EL (cell line): ENCODE measurements at regions not wholly inside any gene's neighbourhood (a gene's known extent, or its start where the extent isn't known, plus 50 kb on each side); places are given as distances from the start of the nearest gene placed in this dataset.
"Not testable (repeated sequence)": the region's sequence is repeated elsewhere in the genome, so short reads cannot be mapped to it uniquely, and the experiment has no call there.

ENCODE experiments used
- DNase-seq: peaks from one replicate; pipeline ENCODE4 v3.0.0-alpha.2; 2016

GRCh38 chr3:130151555-130151954 is 69.9 kb downstream of the ALG1L2 start:
- DNase-seq = not testable (repeated sequence)

- DNase-seq = not testable (repeated sequence)
Observed at GRCh38 chr3:130153247-130153646, 71.6 kb downstream of the ALG1L2 start.

GRCh38 chr3:130155464-130155863 is 73.8 kb downstream of the ALG1L2 start:
- DNase-seq = not testable (repeated sequence)

GRCh38 chr3:130166856-130167255 is 85.2 kb downstream of the ALG1L2 start:
- not testable (repeated sequence) for DNase-seq

GRCh38 chr3:130175195-130175594 is 93.6 kb downstream of the ALG1L2 start:
- DNase-seq = not testable (repeated sequence)

- not testable (repeated sequence) for DNase-seq
Observed at GRCh38 chr3:130176476-130177256, 95.0 kb downstream of the ALG1L2 start.

GRCh38 chr3:130178835-130179234 is 97.2 kb downstream of the ALG1L2 start:
- not testable (repeated sequence) for DNase-seq

GRCh38 chr3:130179353-130179970 is 97.8 kb downstream of the ALG1L2 start:
- not testable (repeated sequence) for DNase-seq

- DNase-seq = not testable (repeated sequence)
Observed at GRCh38 chr3:130182475-130182874, 100.8 kb downstream of the ALG1L2 start.

- not testable (repeated sequence) for DNase-seq
Observed at GRCh38 chr3:130183689-130184088, 102.1 kb downstream of the ALG1L2 start.

GRCh38 chr3:130184152-130185024 is 102.8 kb downstream of the ALG1L2 start:
- DNase-seq = not testable (repeated sequence)

- DNase-seq = not testable (repeated sequence)
Observed at GRCh38 chr3:130201272-130201671, 119.6 kb downstream of the ALG1L2 start.

- DNase-seq = not testable (repeated sequence)
Observed at GRCh38 chr3:130203633-130204032, 122.0 kb downstream of the ALG1L2 start.

GRCh38 chr3:130227540-130227939 is 117.9 kb upstream of the COL6A5 start:
- no peak for DNase-seq

- DNase-seq = no peak
Observed at GRCh38 chr3:130242850-130243569, 102.5 kb upstream of the COL6A5 start.

- no peak for DNase-seq
Observed at GRCh38 chr3:130243808-130244207, 101.7 kb upstream of the COL6A5 start.

GRCh38 chr3:130250982-130251381 is 94.5 kb upstream of the COL6A5 start:
- DNase-seq = no peak

GRCh38 chr3:130255442-130255841 is 90.0 kb upstream of the COL6A5 start:
- no peak for DNase-seq

GRCh38 chr3:130256821-130257340 is 88.6 kb upstream of the COL6A5 start:
- no peak for DNase-seq

- DNase-seq = no peak
Observed at GRCh38 chr3:130258532-130258952, 86.9 kb upstream of the COL6A5 start.

GRCh38 chr3:130259166-130259874 is 86.2 kb upstream of the COL6A5 start:
- no peak for DNase-seq

- DNase-seq = no peak
Observed at GRCh38 chr3:130260918-130261317, 84.6 kb upstream of the COL6A5 start.
